K562 (cell line): ENCODE measurements at regions not wholly inside any gene's neighbourhood (a gene's known extent, or its start where the extent isn't known, plus 50 kb on each side); places are given as distances from the start of the nearest gene placed in this dataset.

Experiments used
- ATAC-seq: fragments of 200-7000 bp; cut with Tn5 transposase; 3 replicates; pipeline ENCODE4 v1.9.1; 2020; ENCODE audit warnings: moderate library complexity
- BruUV-seq: library from RNA; stranded (reverse); fragments of 400-500 nt; replicated peaks from 2 replicates; lab custom pipeline; 2021; lab: Mats Ljungman, UMichigan
- CTCF ChIA-PET: fragments of 300-600 bp; formaldehyde crosslinking; extraction: SDS; loops from one replicate; lab custom pipeline; 2021; ENCODE audit warnings: low intra/inter-chr PET ratio; lab: Yijun Ruan, JAX
- POLR2A ChIA-PET: fragments of 300-600, 350-650 bp; sonication (Branson Sonifier 250); formaldehyde crosslinking; extraction: SDS; loops from one replicate; lab custom pipeline; 2021; ENCODE audit warnings: antibody characterized with exemption, inconsistent platforms; lab: Yijun Ruan, JAX
- DNase-seq, 4 experiments: peaks; one replicate each; pipeline versions ENCODE4 v3.0.0 to v3.0.0-alpha.2; 2011 to 2018; ENCODE audit warnings: low spot score in 3 of 4, mixed read lengths in 3 of 4; ENCODE audit errors: extremely low read depth in 1 of 4
- FAIRE-seq: peaks from 2 replicates; lab custom pipeline; 2011; peaks lifted over from hg19 to GRCh38; lab: Jason Lieb, UNC
- H2AFZ ChIP-seq: 2 replicates; pipeline ENCODE4 v1.6.0; 2011; ENCODE audit warnings: low read depth, low read length, control low read depth, inconsistent platforms
- H3K27ac ChIP-seq: fragments of 200-600 bp; 3 replicates; pipeline ENCODE4 v1.8.0; 2011; ENCODE audit warnings: low read depth, mild to moderate bottlenecking, control low read depth, inconsistent platforms, low read length, moderate library complexity, mixed read lengths; ENCODE audit errors: extremely low read depth
- H3K27me3 ChIP-seq, 2 experiments: fragments of 300-600 bp in 1 of 2; 2 replicates in 1 of 2; 3 replicates in 1 of 2; pipeline versions ENCODE4 v1.6.0 to v1.8.0; 2011; ENCODE audit warnings: inconsistent platforms in 2 of 2, low read length in 2 of 2, mild to moderate bottlenecking in 1 of 2, mixed read lengths in 1 of 2, moderate library complexity in 1 of 2; ENCODE audit not compliant: control insufficient read depth in 2 of 2, insufficient read depth in 2 of 2
- H3K36me3 ChIP-seq: fragments of 300-600 bp; 3 replicates; pipeline ENCODE4 v1.8.0; 2011; ENCODE audit warnings: mild to moderate bottlenecking, low read length, inconsistent platforms; ENCODE audit not compliant: control insufficient read depth, insufficient read depth
- H3K4me1 ChIP-seq, 2 experiments: fragments of 200-600 bp in 1 of 2; replicated peaks in 1 of 2; 2 replicates in 1 of 2; 3 replicates in 1 of 2; pipeline versions ENCODE4 v1.5.1 to v1.8.0; 2011; ENCODE audit warnings: inconsistent platforms in 2 of 2, low read length in 2 of 2, mild to moderate bottlenecking in 1 of 2, mixed read lengths in 1 of 2, moderate library complexity in 1 of 2; ENCODE audit not compliant: control insufficient read depth in 2 of 2, insufficient read depth in 2 of 2
- H3K4me2 ChIP-seq: 2 replicates; pipeline ENCODE4 v1.6.1; 2011; ENCODE audit warnings: low read length, control low read depth, inconsistent platforms, mixed read lengths; ENCODE audit not compliant: insufficient read depth
- H3K4me3 ChIP-seq: fragments of 200-600 bp; sonication (generic), shearing (Covaris generic); 2 replicates; pipeline ENCODE4 v1.5.1; 2016; ENCODE audit warnings: control low read depth, inconsistent platforms
- H3K79me2 ChIP-seq: fragments of 200-600 bp; 3 replicates; pipeline ENCODE4 v1.8.0; 2011; ENCODE audit warnings: low read length, inconsistent platforms; ENCODE audit not compliant: control insufficient read depth, insufficient read depth
- H3K9ac ChIP-seq, 2 experiments: 2 replicates each; pipeline versions ENCODE4 v1.6.0 to v1.6.1; 2011; ENCODE audit warnings: low read depth in 2 of 2, low read length in 2 of 2, control low read depth in 1 of 2, inconsistent platforms in 1 of 2, mild to moderate bottlenecking in 1 of 2, mixed read lengths in 1 of 2; ENCODE audit not compliant: insufficient read depth in 1 of 2
- H3K9me1 ChIP-seq: one replicate; pipeline ENCODE4 v1.6.0; 2011; ENCODE audit warnings: inconsistent platforms, mild to moderate bottlenecking, low read length, moderate library complexity; ENCODE audit not compliant: control insufficient read depth, insufficient read depth
- H3K9me3 ChIP-seq: replicated peaks from 2 replicates; pipeline ENCODE4 v1.5.1; 2011; ENCODE audit warnings: low read depth, low read length, inconsistent platforms; ENCODE audit not compliant: control insufficient read depth, insufficient read depth
- H4K20me1 ChIP-seq: replicated peaks from 2 replicates; pipeline ENCODE4 v1.6.1; 2011; ENCODE audit warnings: low read length, inconsistent platforms, mixed read lengths; ENCODE audit not compliant: control insufficient read depth, insufficient read depth
- FOXA3 ChIP-seq, 2 experiments: fragments of 450-650 bp in 1 of 2; sonication (generic) in 1 of 2; formaldehyde crosslinking; IDR thresholded peaks in 1 of 2; conservative IDR thresholded peaks in 1 of 2; 2 replicates each; pipeline versions ENCODE4 v1.4.0 to v1.8.0; 2020 to 2022; ENCODE audit warnings: mild to moderate bottlenecking in 2 of 2, missing genetic modification reagents in 1 of 2
- FOXO4 ChIP-seq: fragments of 450-650 bp; formaldehyde crosslinking; IDR thresholded peaks from 2 replicates; pipeline ENCODE4 v1.4.0; 2020; ENCODE audit warnings: mild to moderate bottlenecking, moderate library complexity
- MBD1 ChIP-seq: fragments of 250-450 bp; sonication (Bioruptor Pico); IDR thresholded peaks from 2 replicates; pipeline ENCODE4 v1.8.0; 2022; ENCODE audit warnings: inconsistent platforms
- NR3C1 ChIP-seq: sonication (generic); formaldehyde crosslinking; IDR thresholded peaks from 2 replicates; pipeline ENCODE4 v1.8.1; 2022; ENCODE audit warnings: missing genetic modification reagents
- OTX1 ChIP-seq: fragments of 450-650 bp; formaldehyde crosslinking; IDR thresholded peaks from 2 replicates; pipeline ENCODE4 v1.4.0; 2022; ENCODE audit warnings: mild to moderate bottlenecking
- ZNF41 ChIP-seq: fragments of 250-450 bp; sonication (Bioruptor Pico); conservative IDR thresholded peaks from 2 replicates; pipeline ENCODE4 v1.4.0; 2020; ENCODE audit warnings: mild to moderate bottlenecking
- WGBS: fragments of 100-300 bp; shearing (Covaris generic); methylation state at CpG from one replicate; pipeline ENCODE4 v1.1.6; 2016; ENCODE audit warnings: low coverage, mixed read lengths; ENCODE audit not compliant: insufficient coverage; ENCODE audit errors: missing lambda C conversion rate; 5-methylcytosine and 5-hydroxymethylcytosine counted together
- in situ Hi-C: fragments of 300-500 bp; cut with MboI; formaldehyde crosslinking; loops from 4 replicates; pipeline ENCODE4 v1.15.0; 2018; ENCODE audit warnings: inconsistent platforms, mixed read lengths
- intact Hi-C: fragments of 100-400 bp; cut with micrococcal nuclease; formaldehyde crosslinking; loops from 2 replicates; pipeline ENCODE4 v1.14.2; 2022

- no peak for FAIRE-seq
- Histone ChIP-seq H2AFZ (no peak overlapping the region), H3K9me1 (no peaks in the 10 kb centered on the region), H3K27ac (no peak overlapping the region)
- BruUV-seq, result no TSS peak
- CTCF ChIA-PET, result no interaction called here
- TF ChIP-seq OTX1 (CRISPR knock-in tag) (no peak), FOXO4 (CRISPR knock-in tag) (no peak), FOXA3 (CRISPR knock-in tag; conservative IDR thresholded peaks at IDR 0.05 in 1 of 2, IDR thresholded peaks at IDR 0.05 in 1 of 2) (no peak), MBD1 (CRISPR knock-in tag) (no peak), NR3C1 (CRISPR knock-in tag) (no peak), ZNF41 (CRISPR knock-in tag) (no peak)
- TF ChIP-seq, all 486 proteins: peak for 0
- no peak for DNase-seq
- Histone ChIP-seq H3K9me3 (no peaks in the 10 kb centered on the region), H3K27me3 (no peaks in the 10 kb centered on the region), H3K4me3 (no peak overlapping the region), H3K79me2 (no peaks in the 10 kb centered on the region), H3K36me3 (no peaks in the 10 kb centered on the region), H3K4me2 (no peak overlapping the region), H3K4me1 (no peaks in the 10 kb centered on the region), H3K9ac (no peak overlapping the region), H4K20me1 (no peaks in the 10 kb centered on the region)
- intact Hi-C loops, result no loop called here
- in situ Hi-C loops, result no loop called here
- POLR2A ChIA-PET, result no interaction called here
- ATAC-seq, result no peak
- WGBS, result 0% methylated on average over 2 of the region's 2 CpGs
Observed at GRCh38 chr4:28358606-28359005, 1498.0 kb downstream of the STIM2 start.
